GM18507 (cell line): ENCODE measurements at regions not wholly inside any gene's neighbourhood (a gene's known extent, or its start where the extent isn't known, plus 50 kb on each side); places are given as distances from the start of the nearest gene placed in this dataset.
"Not testable (repeated sequence)": the region's sequence is repeated elsewhere in the genome, so short reads cannot be mapped to it uniquely, and the experiment has no call there.

Experiments used
- DNase-seq: peaks from one replicate; pipeline ENCODE4 v3.0.0; 2011; ENCODE audit warnings: low read depth; ENCODE audit not compliant: insufficient read length; ENCODE audit errors: extremely low spot score
- FAIRE-seq: peaks from 2 replicates; lab custom pipeline; 2011; peaks lifted over from hg19 to GRCh38; lab: Jason Lieb, UNC

DNA sequence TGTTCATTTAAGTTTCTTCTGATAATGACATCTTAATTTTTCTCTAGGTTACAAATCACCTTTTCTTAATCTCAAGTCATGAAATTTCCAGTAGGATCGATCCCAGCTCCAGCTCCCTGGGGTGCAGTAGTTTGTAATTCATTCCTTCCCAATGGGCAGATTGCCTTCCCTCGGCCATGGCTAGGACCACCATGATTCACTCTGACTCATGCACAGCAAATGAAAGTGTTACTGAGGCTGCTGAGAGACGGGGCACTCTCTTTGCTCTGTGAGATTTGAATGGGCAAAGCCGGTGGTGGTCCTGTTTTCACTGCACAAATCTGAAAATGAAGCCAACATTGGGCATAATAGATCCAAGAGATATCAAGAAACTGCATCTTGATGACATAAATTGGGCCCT lies 202.8 kb upstream of the IRS2 start:
- DNase-seq: no peak
- no peak for FAIRE-seq

DNA sequence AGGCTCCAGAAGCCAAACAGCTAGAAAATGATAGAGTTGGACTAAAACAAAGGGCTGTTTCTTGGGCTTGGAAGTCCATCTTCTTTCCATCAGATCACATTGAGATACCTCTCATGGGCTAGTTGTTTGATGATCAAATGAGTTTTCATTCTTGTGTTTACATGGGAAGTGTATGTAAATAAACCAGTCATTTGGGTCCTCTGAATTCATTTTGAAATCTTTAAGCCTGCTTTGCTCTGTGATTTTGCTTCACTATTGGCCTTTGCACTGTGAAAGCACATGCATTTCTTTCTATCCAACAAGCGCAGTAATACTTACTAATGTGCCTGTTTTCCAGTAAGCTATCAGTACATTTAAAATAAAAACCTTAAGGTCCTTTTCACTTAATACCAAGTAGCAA lies 200.5 kb upstream of the IRS2 start:
- FAIRE-seq (no peak), DNase-seq (no peak)

DNA sequence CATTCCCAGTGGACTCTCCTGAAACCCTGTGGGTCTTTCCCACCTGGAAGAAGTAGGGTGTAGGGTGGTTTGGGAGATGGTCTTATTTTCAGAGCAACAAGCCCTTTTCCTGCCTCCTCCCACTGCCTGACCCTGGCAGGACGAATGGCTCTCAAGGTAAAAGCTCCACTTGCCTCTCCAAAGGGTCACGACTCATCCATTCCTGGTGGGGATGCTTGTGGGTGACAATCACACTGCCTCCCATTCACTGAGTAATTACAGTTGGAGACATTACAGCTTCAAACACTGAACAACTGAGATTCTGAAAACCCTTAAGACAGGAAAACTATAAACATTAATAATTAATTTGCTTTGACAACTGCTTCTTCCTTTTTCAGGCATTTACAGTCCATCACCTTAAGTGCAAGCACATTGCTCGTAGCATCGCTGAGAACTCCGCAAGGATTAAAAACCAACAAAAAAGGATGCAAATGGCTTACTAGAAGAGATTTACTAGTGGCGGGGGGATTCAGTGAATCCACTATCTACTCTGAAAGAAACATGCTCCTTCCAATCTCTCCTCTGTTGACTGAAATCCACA lies 199.6 kb upstream of the IRS2 start:
- no peak for FAIRE-seq

DNA sequence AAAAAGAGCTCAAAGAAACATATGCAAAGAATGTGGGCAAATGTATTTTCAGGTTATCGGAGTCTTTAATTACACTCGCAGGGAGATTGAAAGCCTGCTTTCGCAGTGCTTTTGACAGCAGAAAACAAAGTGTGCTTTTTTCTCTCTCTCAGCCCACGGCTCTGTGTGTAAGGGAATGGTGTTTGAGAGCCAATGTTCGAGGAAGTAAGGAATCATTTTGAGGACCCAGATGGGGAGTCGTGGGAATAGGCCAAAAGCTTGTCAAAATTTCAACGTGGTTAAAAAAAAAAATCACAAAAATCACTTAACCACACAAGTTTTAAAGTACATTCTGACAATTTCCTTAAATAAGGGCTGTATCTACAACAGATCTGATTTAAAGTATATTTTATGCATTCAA lies 197.1 kb upstream of the IRS2 start:
- DNase-seq (no peak), FAIRE-seq (no peak)

More for the DNA sequence above, 199.6 kb upstream of the IRS2 start:
- DNase-seq: no peak

DNA sequence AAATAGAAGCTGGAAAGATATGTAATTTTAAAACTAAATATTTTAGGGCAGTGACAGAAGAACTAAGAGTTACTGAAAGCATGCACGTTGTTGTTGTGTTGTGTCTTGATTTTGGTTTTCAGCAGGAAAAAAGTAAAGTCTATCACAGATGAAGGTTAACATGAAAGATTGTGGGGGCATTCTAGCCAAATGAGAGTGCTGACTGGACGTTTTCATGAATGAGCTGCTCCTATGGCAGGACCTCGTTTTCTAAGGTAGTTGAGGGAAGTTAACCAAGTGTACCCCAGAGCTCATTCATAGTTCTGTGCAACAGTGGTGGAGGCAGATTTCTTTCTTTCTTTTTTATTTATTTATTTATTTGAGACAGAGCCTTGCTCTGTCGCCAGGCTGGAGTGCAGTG lies 194.6 kb upstream of the IRS2 start:
- no peak for DNase-seq
- FAIRE-seq: no peak

DNA sequence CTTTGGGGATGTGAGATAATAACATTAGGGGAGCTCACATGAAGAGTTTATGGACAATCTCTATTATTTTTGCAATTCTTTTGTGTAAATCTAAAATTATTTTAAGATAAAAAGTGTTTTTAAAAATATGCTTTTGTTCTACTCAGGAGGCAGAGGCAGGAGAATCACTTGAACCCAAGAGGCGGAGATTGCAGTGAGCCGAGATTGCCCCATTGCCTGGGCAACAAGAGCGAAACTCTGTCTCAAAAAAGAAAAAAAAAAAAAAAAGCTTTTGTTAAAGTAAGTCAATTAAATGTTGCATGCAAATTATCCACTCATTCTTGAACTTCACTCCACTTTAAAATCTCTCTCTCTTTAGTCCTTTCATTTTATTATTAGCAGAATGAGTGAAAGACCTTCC lies 193.3 kb upstream of the IRS2 start:
- not testable (repeated sequence) for FAIRE-seq

DNA sequence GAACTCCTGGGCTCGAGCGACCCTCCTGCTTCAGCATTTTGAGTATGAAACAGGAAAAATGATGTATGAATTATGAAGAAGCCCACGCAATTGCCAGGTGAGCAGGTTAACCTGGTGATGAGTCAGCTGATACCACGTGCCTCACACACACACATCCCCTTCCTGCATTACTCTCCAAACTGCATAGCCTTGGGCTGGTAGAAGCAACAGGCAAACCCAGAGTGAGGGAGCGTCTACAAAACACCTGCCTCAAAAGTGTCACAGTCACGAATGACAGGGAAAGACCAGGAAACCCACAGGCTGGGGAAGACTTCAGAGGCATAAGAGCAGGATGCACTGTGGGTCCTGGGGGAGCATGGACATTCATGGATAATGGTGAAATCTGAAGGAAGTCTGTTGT lies 192.8 kb upstream of the IRS2 start:
- no peak for DNase-seq
- FAIRE-seq: no peak

More for the DNA sequence above, 193.3 kb upstream of the IRS2 start:
- not testable (repeated sequence) for DNase-seq

DNA sequence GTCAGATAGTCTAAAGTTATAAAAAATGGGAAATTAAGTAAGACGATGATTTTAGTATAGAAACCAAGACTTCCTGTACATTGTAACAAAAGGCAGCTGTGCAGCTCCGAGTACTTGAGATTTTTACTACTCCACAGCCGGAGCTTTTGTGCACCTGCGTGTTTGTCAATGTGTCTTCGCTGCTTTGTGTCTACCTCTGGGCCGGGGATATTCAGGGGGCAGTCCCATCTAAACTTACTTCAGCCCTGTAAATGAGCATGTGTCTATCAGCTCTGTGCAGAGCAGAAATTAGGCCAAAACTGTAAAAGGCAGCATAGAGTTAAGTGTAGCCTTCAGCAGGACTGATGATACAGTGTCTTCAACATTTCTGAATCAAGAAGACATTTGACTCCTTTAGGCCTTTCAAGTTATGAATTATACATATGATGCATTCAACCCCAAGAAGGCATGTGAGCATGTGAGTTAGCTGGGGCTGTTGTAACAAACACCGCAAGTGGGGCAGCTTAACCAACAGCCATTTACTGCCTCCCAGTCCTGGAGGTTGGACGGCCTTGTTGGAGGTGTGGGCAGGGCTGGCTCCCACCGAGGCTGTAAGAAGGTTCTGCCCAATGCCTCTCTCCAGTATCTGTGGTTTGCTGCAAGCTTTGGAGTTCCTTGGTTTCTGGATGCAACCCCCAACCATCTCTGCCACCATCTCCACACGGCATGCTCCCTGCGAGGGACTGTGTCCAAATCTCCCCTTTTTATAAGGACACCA lies 191.0 kb upstream of the IRS2 start:
- DNase-seq: no peak

DNA sequence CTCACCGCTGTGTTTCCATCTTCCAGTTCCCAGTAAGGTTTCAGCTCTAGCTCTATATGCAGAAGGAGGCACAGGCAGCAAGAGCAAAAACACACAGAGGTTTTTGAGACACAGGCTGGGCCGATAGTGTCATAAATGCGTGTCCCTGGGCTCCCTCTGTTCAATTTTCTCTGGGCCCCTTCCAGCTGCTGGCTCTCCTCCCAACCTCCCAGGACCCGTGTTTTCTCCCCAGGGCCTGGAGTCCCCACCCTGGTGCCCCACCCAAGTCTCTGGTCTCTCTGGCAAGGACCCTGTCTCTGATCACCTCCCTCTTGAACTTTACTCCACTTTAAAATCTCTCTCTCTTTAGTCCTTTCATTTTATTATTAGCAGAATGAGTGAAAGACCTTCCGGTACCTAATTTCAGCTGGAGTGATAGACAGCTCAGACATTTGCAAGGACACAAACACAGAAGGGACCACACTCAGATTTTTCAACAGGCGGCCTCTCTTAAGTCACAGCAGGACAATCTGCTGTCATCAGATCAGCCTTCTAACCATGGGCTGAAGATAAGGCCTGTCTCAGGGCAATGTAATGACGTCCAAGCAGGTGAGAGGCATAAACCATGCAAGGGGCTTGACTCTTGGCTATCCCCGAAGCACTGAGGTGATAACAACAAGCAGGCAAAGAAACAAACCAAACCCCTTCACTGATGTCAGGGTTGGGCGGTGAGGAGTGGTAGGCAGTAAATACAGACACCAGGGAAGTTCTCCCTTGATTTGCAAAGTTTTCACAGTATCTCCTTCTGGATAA lies 190.0 kb upstream of the IRS2 start:
- no peak for FAIRE-seq

More for the DNA sequence above, 191.0 kb upstream of the IRS2 start:
- no peak for FAIRE-seq

DNA sequence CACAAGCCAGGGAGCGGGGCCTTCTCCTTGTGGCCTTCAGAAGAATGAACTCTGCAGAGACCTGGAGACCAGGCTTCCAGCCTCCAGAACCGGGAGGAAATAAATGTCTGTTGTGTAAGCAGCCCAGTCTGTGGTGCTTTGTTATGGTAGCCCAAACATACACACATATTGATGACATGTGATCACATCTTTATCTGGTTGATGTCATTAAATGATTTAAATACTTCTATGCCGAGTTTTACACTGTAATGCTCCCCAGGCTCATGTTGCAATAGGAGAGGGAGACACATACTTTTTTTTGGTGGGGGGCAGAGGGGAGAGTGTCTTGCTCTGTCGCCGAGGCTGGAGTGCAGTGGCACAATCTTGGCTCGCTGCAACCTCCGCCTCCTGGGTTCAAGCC lies 188.0 kb upstream of the IRS2 start:
- DNase-seq: no peak
- FAIRE-seq: no peak

More for the DNA sequence above, 190.0 kb upstream of the IRS2 start:
- no peak for DNase-seq

DNA sequence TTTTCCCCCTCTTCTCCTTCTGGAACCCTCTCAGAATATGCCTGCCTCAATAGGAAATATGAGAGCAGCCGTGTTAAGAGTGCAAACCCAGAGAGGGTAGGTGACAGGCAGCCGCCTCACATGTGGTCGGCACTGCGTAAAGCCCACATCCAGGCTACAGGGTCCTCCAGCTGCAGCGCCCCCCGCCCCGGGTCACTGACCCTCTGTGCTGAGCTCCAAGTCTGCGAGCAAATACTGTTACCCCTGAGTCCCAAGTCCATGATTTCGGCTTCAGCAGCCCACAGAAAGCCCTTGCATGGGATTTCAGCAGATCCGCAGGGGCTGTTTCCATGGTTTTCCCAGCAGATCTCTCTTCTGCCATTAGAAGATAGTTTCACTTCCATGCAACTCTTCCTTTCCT lies 186.9 kb upstream of the IRS2 start:
- no peak for FAIRE-seq
- DNase-seq: no peak

DNA sequence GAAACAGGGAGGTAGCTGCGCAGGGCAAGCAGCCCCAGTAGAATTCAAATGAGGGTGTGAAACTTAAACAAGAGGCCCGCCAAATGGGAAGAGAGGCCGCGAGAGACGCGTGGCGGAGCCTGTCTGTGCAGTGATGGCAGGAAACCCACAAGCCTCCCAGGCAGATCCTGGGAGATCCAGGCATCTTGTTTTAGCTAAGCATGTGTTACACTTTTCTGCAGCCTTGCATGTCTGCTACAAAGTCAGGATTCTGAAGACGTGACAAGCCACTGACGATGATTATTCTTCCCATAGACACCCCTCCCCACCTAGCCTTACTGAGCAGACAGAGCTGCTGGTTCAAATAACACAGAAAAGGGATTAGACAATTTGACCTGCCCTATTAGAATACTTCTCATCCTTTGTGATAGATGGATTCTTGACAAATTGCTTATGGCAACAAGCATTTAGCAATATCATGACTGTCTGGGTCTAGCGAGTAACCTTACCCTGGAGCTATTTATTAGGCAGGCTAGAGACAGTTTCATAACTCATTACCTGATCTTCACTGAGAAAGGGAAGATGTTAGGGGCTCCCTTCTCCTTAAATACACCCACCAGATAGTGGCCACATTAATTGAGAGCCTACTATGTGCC lies 185.2 kb upstream of the IRS2 start:
- no peak for DNase-seq
- FAIRE-seq: no peak

DNA sequence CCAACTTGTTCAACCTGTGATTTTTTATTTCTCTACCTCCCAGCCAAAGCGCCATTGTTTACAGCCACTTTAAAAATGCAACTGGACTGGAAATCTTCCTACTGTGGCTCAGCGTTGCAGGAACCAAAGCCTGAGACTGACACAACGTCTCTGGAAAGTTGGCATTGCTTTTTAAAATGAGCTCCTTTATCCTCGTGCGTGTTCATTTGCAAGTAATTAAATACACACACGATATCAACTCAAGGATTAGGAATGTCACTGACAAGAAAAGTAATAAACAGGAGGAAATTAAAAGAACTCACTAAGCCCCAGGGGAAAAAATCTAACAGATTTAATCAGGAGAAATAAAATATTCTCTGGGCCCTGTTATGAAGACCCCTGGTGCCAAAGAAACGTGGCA lies 184.6 kb upstream of the IRS2 start:
- FAIRE-seq: no peak
- no peak for DNase-seq

DNA sequence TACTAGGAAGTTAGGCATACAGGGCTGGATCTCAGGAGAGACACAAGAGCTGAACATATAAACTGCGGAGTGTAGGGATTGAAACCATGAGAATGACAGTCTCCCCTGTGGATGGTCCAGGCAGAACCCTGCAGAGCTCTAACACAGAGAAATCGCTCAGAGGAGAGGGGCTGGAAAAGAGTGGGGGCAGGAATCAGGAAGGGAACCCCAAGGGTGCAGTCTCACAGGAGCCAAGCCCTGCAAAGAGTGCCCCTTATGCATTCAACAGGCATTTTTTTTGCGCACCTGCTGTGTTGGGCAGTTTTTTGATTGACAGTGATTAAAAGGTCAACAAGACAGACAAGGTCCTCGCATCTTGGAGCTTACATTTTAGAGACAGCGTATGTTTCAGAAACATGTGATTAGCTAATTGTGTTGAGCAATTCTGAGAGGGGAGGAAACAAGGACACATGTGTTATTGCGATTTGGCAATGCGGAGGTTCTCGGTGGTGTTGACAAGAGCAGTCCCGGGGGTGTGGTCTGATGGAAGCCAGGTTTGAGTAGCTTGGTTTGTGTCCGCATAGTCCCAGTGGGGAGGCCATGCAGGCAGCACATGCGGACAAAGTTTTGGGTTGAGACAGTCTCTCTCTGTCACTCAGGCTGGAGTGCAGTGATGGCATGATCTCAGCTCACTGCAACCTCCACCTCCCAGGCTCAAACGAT lies 182.6 kb upstream of the IRS2 start:
- DNase-seq: no peak
- no peak for FAIRE-seq

DNA sequence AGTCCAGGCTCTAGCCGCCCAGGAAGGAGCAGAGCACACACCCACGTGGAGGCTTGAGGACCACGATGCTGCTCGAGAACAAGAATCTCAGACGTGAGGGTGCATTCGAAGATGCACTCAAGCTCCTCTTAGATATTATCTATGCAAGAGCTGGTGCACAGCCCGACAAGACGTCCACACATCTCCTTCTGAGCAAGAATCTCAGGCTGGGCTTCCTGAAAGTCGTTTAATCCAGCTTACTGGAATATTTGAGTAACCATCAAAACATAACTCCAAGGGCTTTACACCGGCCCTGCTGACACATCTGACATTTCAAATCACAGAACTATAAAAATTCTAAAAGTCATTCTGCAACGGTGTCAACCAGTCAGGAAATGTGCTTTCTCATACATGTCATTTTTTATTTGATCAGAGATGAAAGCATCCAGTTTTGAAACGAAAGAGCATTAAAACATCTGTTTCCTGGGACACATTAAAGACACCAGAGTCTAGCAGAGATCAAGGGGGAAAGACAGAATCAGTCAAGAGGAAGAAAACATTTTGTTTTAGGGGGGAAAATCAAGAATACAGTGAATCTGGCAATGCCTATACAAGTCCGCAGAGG lies 177.7 kb upstream of the IRS2 start:
- FAIRE-seq (no peak), DNase-seq (no peak)

DNA sequence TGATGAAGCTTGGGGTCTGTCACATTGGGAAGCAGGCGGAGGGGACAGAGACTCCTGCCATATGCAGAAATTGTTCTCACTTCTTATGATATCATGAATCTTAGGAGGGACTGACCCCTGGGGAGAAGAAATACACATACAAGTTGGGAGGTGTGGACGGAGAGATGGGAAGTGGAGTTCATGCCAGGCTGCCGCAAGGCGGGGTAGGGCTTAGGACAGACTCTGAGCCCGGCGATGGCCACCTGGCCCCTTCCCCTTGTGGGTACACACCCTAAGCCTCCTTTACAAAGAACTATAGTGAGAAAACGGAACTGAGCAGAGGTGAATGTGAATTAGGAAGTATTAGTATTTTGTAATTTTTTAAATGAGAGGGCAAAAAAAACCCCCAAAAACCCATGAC lies 177.0 kb upstream of the IRS2 start:
- FAIRE-seq (no peak), DNase-seq (no peak)

DNA sequence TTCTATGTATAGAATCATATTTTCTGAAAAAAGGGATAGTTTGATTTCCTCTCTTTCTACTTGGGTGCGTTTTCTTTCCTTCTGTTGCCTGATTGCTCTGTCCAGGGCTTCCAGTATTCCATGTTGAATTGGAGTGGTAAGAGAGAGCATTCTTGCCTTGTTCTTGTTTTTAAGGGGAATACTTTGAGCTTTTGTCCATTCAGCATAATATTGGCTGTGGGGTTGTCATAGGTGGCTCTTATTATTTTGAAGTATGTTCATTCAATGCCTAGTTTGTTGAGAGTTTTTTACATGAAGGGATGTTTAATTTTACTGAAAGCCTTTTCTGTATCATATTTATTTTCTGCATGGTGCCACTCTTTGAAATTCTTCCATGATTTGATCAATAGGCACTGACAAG lies 173.5 kb upstream of the IRS2 start:
- DNase-seq: no peak
- FAIRE-seq: no peak

DNA sequence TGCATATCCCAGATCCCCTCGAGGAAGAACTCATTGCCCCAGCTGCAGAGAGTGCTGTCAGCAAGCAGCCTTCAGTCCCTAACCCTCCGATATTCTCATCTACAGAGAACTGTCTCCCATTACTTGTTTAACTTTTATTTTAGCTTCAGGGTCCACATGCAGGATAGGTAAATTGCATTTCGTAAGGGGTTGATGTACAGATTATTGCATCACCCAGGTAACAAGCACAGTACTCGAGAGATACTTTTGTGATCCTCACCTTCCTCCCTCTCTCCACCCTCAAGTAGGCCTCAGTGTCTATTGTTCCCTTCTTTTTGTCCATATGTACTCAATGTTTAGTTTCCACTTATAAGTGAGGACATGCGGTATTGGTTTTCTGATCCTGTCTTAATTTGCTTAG lies 171.5 kb upstream of the IRS2 start:
- DNase-seq (no peak), FAIRE-seq (no peak)

DNA sequence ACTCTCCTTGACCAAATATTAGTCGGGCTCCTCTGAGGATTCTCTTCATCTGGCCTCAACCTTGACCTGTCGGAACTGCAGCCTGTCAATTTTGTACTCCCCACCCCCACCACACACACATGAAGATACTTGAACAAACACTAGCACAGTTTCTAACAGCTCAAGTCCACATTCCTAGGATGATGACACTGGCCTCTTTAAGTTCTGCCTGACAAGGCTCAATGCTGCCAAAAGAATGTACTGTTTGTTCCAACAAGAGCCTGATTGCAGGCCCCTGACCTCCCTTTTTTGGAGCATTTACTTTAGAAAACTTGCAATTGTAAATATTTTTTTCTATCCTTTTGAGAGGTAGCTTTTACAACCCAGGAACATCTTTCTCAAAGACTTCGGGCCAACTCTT lies 169.2 kb upstream of the IRS2 start:
- DNase-seq: no peak
- FAIRE-seq: no peak
